ENCODE measurements at regions not wholly inside any gene's neighbourhood (a gene's known extent, or its start where the extent isn't known, plus 50 kb on each side); places are given as distances from the start of the nearest gene placed in this dataset.

DNA sequence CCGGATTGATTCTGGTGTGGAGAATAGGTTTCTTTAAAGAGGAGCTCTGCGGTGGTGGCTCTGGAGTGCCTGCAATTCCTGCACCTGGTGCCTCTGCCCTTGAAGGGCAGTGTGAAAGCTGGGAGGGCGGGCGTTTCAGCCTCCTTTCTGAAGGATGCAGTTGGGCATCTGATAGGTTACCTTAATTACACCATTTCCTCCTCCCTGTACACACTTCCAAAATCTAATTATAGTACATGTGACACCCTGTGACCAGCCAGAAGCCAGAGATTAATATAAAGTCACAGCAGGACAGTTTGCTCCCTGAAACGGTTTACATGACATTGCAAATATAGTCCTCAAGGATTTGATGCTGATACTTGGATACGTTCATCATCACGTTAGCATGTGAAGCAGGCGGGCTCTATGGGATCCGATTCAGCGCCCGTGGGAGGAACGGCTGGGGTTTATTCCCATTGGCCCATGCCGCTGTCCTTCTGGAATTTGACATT is 548.2 kb downstream of the QKI start:
- DNase-seq = no peak

GRCh38 chr6:163960128-163960527 is 545.6 kb downstream of the QKI start:
- DNase-seq = no peak

- no peak for DNase-seq
These were observed 544.1 kb downstream of the QKI start for GRCh38 chr6:163958646-163959045.

DNA sequence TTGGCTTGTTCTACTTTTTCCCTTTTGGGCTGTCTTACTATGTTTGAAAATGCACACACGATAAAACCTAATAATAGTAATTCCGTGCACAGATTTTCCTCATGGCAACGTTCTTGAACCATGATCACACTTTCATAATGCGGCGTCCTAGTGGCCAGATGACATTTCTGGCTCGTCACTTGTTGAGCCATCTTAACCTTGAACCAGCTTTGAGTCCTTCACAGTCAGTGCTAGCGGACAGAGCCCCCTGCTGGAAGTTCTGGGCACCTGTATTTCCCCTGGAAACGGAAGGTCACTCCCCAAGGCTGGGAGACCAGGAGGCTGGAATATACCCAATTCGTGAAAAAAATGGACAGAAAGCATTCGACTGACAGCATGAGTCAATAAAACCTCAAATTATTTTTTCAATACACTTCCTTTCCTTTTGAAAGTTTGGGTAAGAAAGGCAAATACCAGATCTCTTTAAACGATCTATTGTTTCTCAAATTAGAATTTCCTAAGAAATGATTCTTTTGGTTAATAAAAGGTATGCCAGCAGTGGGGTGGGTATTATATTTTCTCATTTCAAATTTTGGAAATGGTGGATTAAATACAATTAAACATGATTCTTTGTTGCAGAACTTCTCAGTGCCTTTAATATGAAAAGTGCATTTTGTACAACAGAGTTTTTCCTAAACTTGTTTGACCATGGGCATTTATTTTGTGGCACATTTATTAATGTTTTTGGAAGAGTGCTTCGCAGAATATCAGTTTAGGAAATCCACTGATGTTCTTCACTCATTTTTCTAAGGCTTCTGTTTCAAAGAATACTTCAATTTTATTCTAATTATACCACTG is 542.3 kb downstream of the QKI start:
- peak; percentile 53 for DNase-seq

DNA sequence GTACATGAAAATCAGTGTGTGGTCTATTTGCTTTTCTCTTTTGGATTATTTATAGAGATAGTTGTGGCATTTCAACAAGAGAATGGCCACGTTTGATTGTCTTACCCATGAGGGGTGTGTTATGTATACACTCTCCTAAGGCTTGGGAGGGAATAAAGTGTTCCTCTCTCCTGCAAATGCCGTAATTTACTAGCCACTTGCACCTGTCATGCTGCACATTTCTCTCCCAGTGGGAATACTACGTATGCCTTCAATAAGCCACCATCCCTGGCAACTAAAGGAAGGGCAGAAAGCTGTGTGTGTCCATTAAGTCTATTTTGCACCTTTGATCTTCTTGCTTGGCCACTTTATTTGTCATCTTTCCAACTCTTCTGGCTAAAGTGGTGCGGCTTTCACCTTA is 541.2 kb downstream of the QKI start:
- DNase-seq = no peak

DNA sequence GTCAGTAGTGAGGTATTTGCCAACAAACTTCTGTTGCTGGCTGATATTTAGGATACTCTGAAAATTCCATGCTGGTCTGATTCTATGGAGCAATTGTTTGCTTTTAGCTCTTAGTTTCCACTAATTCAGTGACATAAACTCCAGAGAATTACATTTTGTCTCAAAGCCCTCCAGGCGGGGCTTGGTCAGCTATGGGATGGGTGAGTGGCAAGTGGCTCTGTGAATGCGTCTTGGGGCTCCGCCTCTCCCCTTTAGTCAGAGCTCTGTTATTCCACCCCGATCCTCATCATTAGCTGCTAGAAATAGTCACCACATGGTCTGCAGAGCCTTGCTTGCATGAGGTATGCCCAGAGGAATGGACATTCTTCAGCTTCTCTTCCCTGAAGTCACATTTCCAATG is 540.6 kb downstream of the QKI start:
- peak; percentile 23 for DNase-seq

GRCh38 chr6:163954088-163954775 is 539.7 kb downstream of the QKI start:
- no peak for DNase-seq

GRCh38 chr6:163952005-163952404 is 537.5 kb downstream of the QKI start:
- DNase-seq = no peak

DNA sequence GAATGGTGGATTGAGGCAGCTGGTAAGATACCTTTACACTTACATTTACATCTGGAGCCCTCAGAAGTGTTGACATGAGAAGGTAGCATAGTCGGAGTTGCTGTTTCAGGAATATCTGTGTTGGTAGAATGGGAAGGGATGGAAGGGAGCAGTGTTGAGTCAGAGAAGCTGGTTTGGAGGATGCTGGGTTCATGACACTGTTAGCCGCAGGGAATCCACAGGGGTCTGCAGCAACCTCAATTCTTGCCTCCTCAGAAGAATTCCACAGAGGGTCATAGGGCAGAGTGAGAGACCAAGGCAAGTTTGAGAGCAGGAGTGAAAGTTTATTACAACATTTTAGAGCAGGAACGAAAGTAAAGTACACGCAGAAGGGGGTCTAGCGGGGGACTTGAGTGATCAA is 536.8 kb downstream of the QKI start:
- no peak for DNase-seq

DNA sequence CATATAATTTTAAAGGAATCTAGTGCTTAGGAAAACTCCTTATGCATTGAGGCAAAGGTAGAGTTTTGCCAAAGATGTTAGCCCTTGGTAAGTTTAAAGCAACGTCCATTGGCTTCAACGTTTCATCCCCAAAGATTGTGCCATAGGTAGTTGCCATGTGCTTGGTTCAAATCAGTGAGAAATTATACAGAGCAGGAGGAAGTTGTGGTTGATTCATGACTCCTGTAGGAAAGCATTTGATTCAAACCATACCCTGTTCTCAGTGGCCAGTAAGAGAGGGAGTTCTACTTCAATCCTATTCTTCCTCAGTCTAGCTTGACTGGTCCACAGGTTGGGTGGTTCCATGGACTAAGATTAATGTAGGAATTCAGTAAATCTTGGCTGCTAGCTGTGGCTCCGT is 535.6 kb downstream of the QKI start:
- no peak for DNase-seq

GRCh38 chr6:163949431-163949830 is 534.9 kb downstream of the QKI start:
- no peak for DNase-seq

- DNase-seq = no peak
These were observed 533.7 kb downstream of the QKI start for GRCh38 chr6:163948250-163948649.

- no peak for DNase-seq
These were observed 532.8 kb downstream of the QKI start for GRCh38 chr6:163947276-163947675.

- no peak for DNase-seq
These were observed 531.9 kb downstream of the QKI start for GRCh38 chr6:163946437-163946836.

- no peak for DNase-seq
These were observed 531.3 kb downstream of the QKI start for GRCh38 chr6:163945808-163946207.

- DNase-seq = no peak
These were observed 530.4 kb downstream of the QKI start for GRCh38 chr6:163944897-163945296.

DNA sequence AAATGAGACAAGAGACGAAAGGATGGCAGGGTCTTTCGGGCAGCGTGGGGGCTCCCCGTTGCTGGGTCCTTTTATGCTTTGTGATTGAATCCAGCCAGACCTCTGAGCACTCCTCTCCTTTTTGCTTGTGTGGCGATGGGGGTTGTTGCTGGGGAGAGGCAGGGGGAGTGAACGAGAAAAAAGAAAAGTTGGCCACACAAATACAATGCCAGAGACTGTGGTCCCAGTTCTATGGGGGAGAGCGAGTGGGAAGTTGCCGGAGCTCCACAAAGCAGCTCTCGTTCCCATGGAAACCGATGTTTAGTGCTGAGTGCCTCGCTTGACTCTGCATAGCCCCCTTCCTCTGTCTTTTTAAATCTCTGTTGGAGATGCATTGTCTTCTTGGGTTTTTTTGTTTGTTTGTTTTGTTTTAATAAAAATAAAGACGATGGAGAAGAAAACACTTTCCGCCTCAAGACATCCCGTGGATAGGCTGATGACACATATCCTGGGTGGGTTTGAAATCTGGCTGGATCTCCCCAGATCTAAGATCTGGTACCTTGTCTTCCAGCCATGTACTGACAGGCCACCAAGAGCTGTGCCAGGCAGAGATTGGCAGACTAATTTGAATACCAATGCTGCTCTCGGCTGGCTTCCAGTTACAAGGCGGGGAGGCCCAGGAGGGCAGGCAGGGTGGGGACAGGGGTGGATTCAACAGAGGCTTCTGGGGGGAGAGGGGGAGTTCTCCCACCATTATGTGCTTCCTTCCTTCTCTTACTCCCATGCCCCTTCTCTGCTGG is 529.3 kb downstream of the QKI start:
- no peak for DNase-seq

GRCh38 chr6:163942790-163943189 is 528.3 kb downstream of the QKI start:
- no peak for DNase-seq

GRCh38 chr6:163941624-163941976 is 527.1 kb downstream of the QKI start:
- DNase-seq = no peak

GRCh38 chr6:163940705-163941623 is 526.4 kb downstream of the QKI start:
- no peak for DNase-seq

DNA sequence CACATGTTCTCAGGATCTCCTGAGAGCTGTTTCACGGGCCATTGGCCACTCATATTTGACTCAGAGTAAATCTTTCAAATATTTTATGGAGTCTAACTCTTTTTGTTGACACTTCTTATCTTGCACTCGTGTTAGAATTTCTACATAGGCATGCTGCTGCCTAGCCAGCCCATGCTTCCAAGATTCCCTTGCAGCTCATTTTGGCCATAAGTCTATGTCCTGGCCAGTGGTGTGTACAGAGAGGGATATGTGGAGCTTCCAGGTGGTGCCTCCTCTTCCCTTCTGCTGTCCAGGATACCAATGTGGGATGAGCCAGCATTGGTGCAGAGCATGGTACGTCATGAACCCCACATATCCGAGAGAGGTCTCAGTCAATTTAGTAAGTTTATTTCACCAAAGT is 522.6 kb downstream of the QKI start:
- peak; percentile 10 for DNase-seq

DNA sequence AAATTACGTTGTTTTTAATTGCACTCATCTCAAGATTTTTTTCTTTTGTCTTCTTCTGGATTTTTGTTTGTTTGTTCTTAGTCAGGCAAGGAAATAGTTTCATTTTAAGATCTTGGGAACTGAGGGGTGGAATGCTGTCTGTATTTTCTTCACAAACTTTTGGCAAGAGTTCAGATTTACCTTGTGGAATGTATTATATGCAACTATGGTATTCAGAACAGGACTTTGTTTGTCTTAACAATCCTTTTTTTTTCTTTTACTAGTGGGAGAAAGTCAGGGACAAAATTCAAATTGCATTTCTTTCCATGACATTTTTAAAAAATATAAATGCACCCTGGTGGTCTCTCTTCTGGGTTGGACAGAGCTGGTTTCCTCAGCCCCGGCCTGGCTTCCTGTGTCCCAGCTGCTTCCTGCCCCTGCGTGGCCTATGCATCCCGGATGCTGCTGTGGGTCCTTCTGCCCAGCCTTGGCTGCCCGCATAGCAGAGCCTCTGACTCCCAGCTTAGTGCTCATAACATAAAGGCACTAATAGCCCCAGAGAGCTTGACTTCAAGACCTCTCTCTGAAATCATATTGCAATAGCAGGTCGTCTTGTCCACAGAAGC is 520.7 kb downstream of the QKI start:
- DNase-seq = no peak
